HEK293 (cell line): ENCODE measurements at regions not wholly inside any gene's neighbourhood (a gene's known extent, or its start where the extent isn't known, plus 50 kb on each side); places are given as distances from the start of the nearest gene placed in this dataset.

Experiments used
- CTCF ChIA-PET: fragments of 350-600 bp; formaldehyde crosslinking; extraction: SDS; loops from one replicate; lab custom pipeline; 2021; ENCODE audit warnings: antibody characterized with exemption; lab: Yijun Ruan, JAX
- POLR2A ChIA-PET: fragments of 300-600 bp; formaldehyde crosslinking; extraction: SDS; loops from one replicate; lab custom pipeline; 2020; ENCODE audit warnings: antibody characterized with exemption, inconsistent platforms; lab: Yijun Ruan, JAX
- H3K27ac ChIP-seq: fragments of 200-500 bp; sonication (Bioruptor generic); 2 replicates; pipeline ENCODE4 v1.5.1; 2014; ENCODE audit warnings: low read depth, low read length, control low read depth, inconsistent platforms; ENCODE audit errors: extremely low read depth
- H3K36me3 ChIP-seq, 2 experiments: fragments of 200-500 bp in 1 of 2; sonication (Bioruptor generic) in 1 of 2; 1 replicate in 1 of 2; 2 replicates in 1 of 2; pipeline ENCODE4 v1.5.1; 2014 to 2017; ENCODE audit warnings: inconsistent platforms in 2 of 2, low read length in 2 of 2; ENCODE audit not compliant: control insufficient read depth in 2 of 2, insufficient read depth in 1 of 2
- H3K4me1 ChIP-seq: fragments of 200-500 bp; sonication (Bioruptor generic); 2 replicates; pipeline ENCODE4 v1.5.1; 2014; ENCODE audit warnings: mild to moderate bottlenecking, low read length, inconsistent platforms; ENCODE audit not compliant: control insufficient read depth, insufficient read depth
- H3K4me3 ChIP-seq: 2 replicates; pipeline ENCODE4 v1.5.1; 2011; ENCODE audit warnings: low read depth, mild to moderate bottlenecking, control low read depth, low read length, moderate library complexity
- H3K9me3 ChIP-seq: fragments of 200-500 bp; sonication (Bioruptor generic); 2 replicates; pipeline ENCODE4 v1.5.1; 2014; ENCODE audit warnings: low read depth, low read length, inconsistent platforms; ENCODE audit not compliant: control insufficient read depth, insufficient read depth
- GLIS1 ChIP-seq: fragments of 450-650 bp; formaldehyde crosslinking; IDR thresholded peaks from 2 replicates; pipeline ENCODE4 v1.5.1; 2016; ENCODE audit warnings: missing biosample characterization, missing genetic modification characterization
- HOXA7 ChIP-seq: sonication (generic); formaldehyde crosslinking; IDR thresholded peaks from 2 replicates; pipeline ENCODE4 v1.8.1; 2022; ENCODE audit warnings: missing genetic modification reagents, borderline replicate concordance
- HOXD13 ChIP-seq: sonication (generic); formaldehyde crosslinking; IDR thresholded peaks from 2 replicates; pipeline ENCODE4 v1.8.0; 2022; ENCODE audit warnings: missing genetic modification reagents, borderline replicate concordance
- KLF9 ChIP-seq: fragments of 450-650 bp; formaldehyde crosslinking; IDR thresholded peaks from 2 replicates; pipeline ENCODE4 v1.5.1; 2016; ENCODE audit warnings: missing biosample characterization, missing genetic modification characterization, low read depth
- MEIS1 ChIP-seq: sonication (generic); formaldehyde crosslinking; IDR thresholded peaks from 2 replicates; pipeline ENCODE4 v1.8.1; 2022; ENCODE audit warnings: missing genetic modification reagents, mild to moderate bottlenecking, borderline replicate concordance
- MYNN ChIP-seq: fragments of 450-650 bp; formaldehyde crosslinking; IDR thresholded peaks from 2 replicates; pipeline ENCODE4 v1.5.1; 2016; ENCODE audit warnings: missing biosample characterization, missing genetic modification characterization, borderline replicate concordance
- PRDM4 ChIP-seq: fragments of 450-650 bp; formaldehyde crosslinking; IDR thresholded peaks from 2 replicates; pipeline ENCODE4 v1.5.1; 2017; ENCODE audit warnings: missing biosample characterization, missing genetic modification characterization
- SCRT2 ChIP-seq: fragments of 450-650 bp; formaldehyde crosslinking; IDR thresholded peaks from 2 replicates; pipeline ENCODE4 v1.5.1; 2016; ENCODE audit warnings: missing biosample characterization, missing genetic modification characterization
- SP2 ChIP-seq: fragments of 450-650 bp; formaldehyde crosslinking; IDR thresholded peaks from 2 replicates; pipeline ENCODE4 v1.5.1; 2016; ENCODE audit warnings: missing biosample characterization, missing genetic modification characterization
- TCF7L2 ChIP-seq: IDR thresholded peaks from 2 replicates; pipeline ENCODE4 v1.6.1; 2011; ENCODE audit warnings: low read depth, mild to moderate bottlenecking, inconsistent platforms, low read length, moderate library complexity, borderline replicate concordance
- WT1 ChIP-seq: fragments of 450-650 bp; formaldehyde crosslinking; IDR thresholded peaks from 2 replicates; pipeline ENCODE4 v1.5.1; 2016; ENCODE audit warnings: missing biosample characterization, missing genetic modification characterization
- ZBTB11 ChIP-seq: fragments of 450-650 bp; formaldehyde crosslinking; conservative IDR thresholded peaks from 2 replicates; pipeline ENCODE4 v1.5.1; 2016; ENCODE audit warnings: low read depth, missing biosample characterization, missing genetic modification characterization
- ZFP41 ChIP-seq: fragments of 450-650 bp; formaldehyde crosslinking; IDR thresholded peaks from 2 replicates; pipeline ENCODE4 v1.5.1; 2016; ENCODE audit warnings: missing biosample characterization, missing genetic modification characterization, borderline replicate concordance
- ZNF155 ChIP-seq: fragments of 450-650 bp; formaldehyde crosslinking; IDR thresholded peaks from 2 replicates; pipeline ENCODE4 v1.5.1; 2016; ENCODE audit warnings: missing biosample characterization, missing genetic modification characterization
- ZNF211 ChIP-seq: fragments of 450-650 bp; formaldehyde crosslinking; IDR thresholded peaks from 2 replicates; pipeline ENCODE4 v1.5.1; 2016; ENCODE audit warnings: low read depth, missing biosample characterization, missing genetic modification characterization
- ZNF221 ChIP-seq: fragments of 450-650 bp; formaldehyde crosslinking; IDR thresholded peaks from 2 replicates; pipeline ENCODE4 v1.5.1; 2017; ENCODE audit warnings: missing biosample characterization, missing genetic modification characterization, borderline replicate concordance
- ZNF24 ChIP-seq: fragments of 450-650 bp; formaldehyde crosslinking; IDR thresholded peaks from 2 replicates; pipeline ENCODE4 v1.5.1; 2016; ENCODE audit warnings: missing biosample characterization, missing genetic modification characterization
- ZNF311 ChIP-seq: fragments of 450-650 bp; formaldehyde crosslinking; IDR thresholded peaks from 2 replicates; pipeline ENCODE4 v1.5.1; 2017; ENCODE audit warnings: missing biosample characterization, missing genetic modification characterization, borderline replicate concordance
- ZNF416 ChIP-seq: fragments of 450-650 bp; formaldehyde crosslinking; IDR thresholded peaks from 2 replicates; pipeline ENCODE4 v1.5.1; 2016; ENCODE audit warnings: missing biosample characterization, missing genetic modification characterization
- ZNF433 ChIP-seq: fragments of 450-650 bp; formaldehyde crosslinking; IDR thresholded peaks from 2 replicates; pipeline ENCODE4 v1.5.1; 2016; ENCODE audit warnings: missing biosample characterization, missing genetic modification characterization, low read depth
- ZNF488 ChIP-seq: fragments of 450-650 bp; formaldehyde crosslinking; IDR thresholded peaks from 2 replicates; pipeline ENCODE4 v1.5.1; 2016; ENCODE audit warnings: missing biosample characterization, missing genetic modification characterization
- ZNF544 ChIP-seq: fragments of 450-650 bp; formaldehyde crosslinking; IDR thresholded peaks from 2 replicates; pipeline ENCODE4 v1.5.0; 2017; ENCODE audit warnings: missing biosample characterization, missing genetic modification characterization
- ZNF555 ChIP-seq: fragments of 450-650 bp; formaldehyde crosslinking; conservative IDR thresholded peaks from 2 replicates; pipeline ENCODE4 v1.5.1; 2017; ENCODE audit warnings: missing biosample characterization, mild to moderate bottlenecking, missing genetic modification characterization, inconsistent platforms
- ZNF639 ChIP-seq: fragments of 450-650 bp; formaldehyde crosslinking; IDR thresholded peaks from 2 replicates; pipeline ENCODE4 v1.5.1; 2016; ENCODE audit warnings: missing biosample characterization, missing genetic modification characterization
- ZNF654 ChIP-seq: fragments of 450-650 bp; formaldehyde crosslinking; IDR thresholded peaks from 2 replicates; pipeline ENCODE4 v1.5.1; 2016; ENCODE audit warnings: low read depth, missing biosample characterization, missing genetic modification characterization
- ZNF692 ChIP-seq: fragments of 450-650 bp; formaldehyde crosslinking; IDR thresholded peaks from 2 replicates; pipeline ENCODE4 v1.5.1; 2016; ENCODE audit warnings: missing biosample characterization, missing genetic modification characterization
- ZNF830 ChIP-seq: fragments of 450-650 bp; IDR thresholded peaks from 2 replicates; pipeline ENCODE4 v1.5.0; 2018; ENCODE audit warnings: missing biosample characterization, missing genetic modification characterization, low read depth, mild to moderate bottlenecking, moderate library complexity

GRCh38 chr15:93703092-93703739, 528.1 kb upstream of the MCTP2 start:
- H3K9me3 ChIP-seq: no peaks in the 10 kb centered on the region; the same call in 1 of the 2 replicates
- no peaks in the 10 kb centered on the region for H3K36me3 ChIP-seq
- peak overlapping the region; percentile 33 for H3K27ac ChIP-seq
- ChIA-PET POLR2A (no interaction called here), CTCF (interaction anchor here (1.2 to 2.1 kb wide), 2 partner anchors 18 to 417 kb away, joined by 3 to 9 read pairs; no protein-coding TSS in a partner anchor)
- TF ChIP-seq ZNF488: no peak
- no peak for TF ChIP-seq SP2 (tag by site-specific recombination)
- TF ChIP-seq KLF9 (tag by site-specific recombination): no peak
- no peak for TF ChIP-seq ZNF639 (tag by site-specific recombination)
- TF ChIP-seq ZNF555 (tag by site-specific recombination): no peak
- peak; percentile 58; the same call in 1 of the 2 replicates for TF ChIP-seq TCF7L2
- TF ChIP-seq HOXD13: peak; percentile 96
- no peak for TF ChIP-seq WT1 (tag by site-specific recombination)
- no peak for TF ChIP-seq ZNF433 (tag by site-specific recombination)
- no peak for TF ChIP-seq ZBTB11
- TF ChIP-seq ZFP41 (tag by site-specific recombination): no peak
- 0 out of 2 replicates have a peak, but pooled peaks have one; percentile 17 for TF ChIP-seq SCRT2
- no peak for TF ChIP-seq PRDM4
- no peak for TF ChIP-seq HOXA7 (CRISPR knock-in tag)
- no peak for TF ChIP-seq ZNF654 (tag by site-specific recombination)
- no peak for TF ChIP-seq ZNF311 (tag by site-specific recombination)
- no peak for TF ChIP-seq ZNF211 (tag by site-specific recombination)
- no peak for TF ChIP-seq ZNF155
- TF ChIP-seq GLIS1: no peak
- TF ChIP-seq ZNF221 (tag by site-specific recombination): no peak
- TF ChIP-seq ZNF24 (tag by site-specific recombination): no peak
- no peak for TF ChIP-seq ZNF544 (tag by site-specific recombination)
- no peak for TF ChIP-seq MYNN
- TF ChIP-seq ZNF416 (tag by site-specific recombination): no peak
- peak; percentile 51; the same call in 1 of the 2 replicates for TF ChIP-seq MEIS1 (CRISPR knock-in tag)
- TF ChIP-seq ZNF830 (tag by site-specific recombination): no peak
- TF ChIP-seq ZNF692: no peak
- peaks cover 10% of the 10 kb centered on the region for H3K4me1 ChIP-seq
- no peak overlapping the region for H3K4me3 ChIP-seq
